H1 (cell line): ENCODE measurements at regions not wholly inside any gene's neighbourhood (a gene's known extent, or its start where the extent isn't known, plus 50 kb on each side); places are given as distances from the start of the nearest gene placed in this dataset.

ENCODE experiments used
- BACH1 ChIP-seq: IDR thresholded peaks from 2 replicates; pipeline ENCODE4 v1.6.1; 2012; ENCODE audit warnings: low read length, improper control_type of control experiment
- BCL11A ChIP-seq, 2 experiments: IDR thresholded peaks; one replicate each; pipeline ENCODE4 v1.6.1; 2011; ENCODE audit warnings: low read depth in 2 of 2, low read length in 2 of 2, mild to moderate bottlenecking in 2 of 2
- FOSL1 ChIP-seq: IDR thresholded peaks from 2 replicates; pipeline ENCODE4 v1.6.1; 2011; ENCODE audit warnings: mild to moderate bottlenecking, low read depth, low read length, moderate library complexity; ENCODE audit not compliant: insufficient read depth
- KDM1A ChIP-seq: fragments of 200-600, 300-600 bp; sonication (generic); IDR thresholded peaks from 2 replicates; pipeline ENCODE4 v1.7.1; 2016; ENCODE audit warnings: mild to moderate bottlenecking, low read length, borderline replicate concordance
- PHF8 ChIP-seq: fragments of 200-600 bp; sonication (generic); conservative IDR thresholded peaks from 2 replicates; pipeline ENCODE4 v1.7.1; 2012; ENCODE audit warnings: low read depth, mild to moderate bottlenecking, inconsistent platforms, low read length, moderate library complexity
- POLR2AphosphoS5 ChIP-seq: IDR thresholded peaks from 2 replicates; pipeline ENCODE4 v1.6.1; 2011; ENCODE audit warnings: low read depth, low read length
- SIN3A ChIP-seq, 2 experiments: IDR thresholded peaks in 1 of 2; conservative IDR thresholded peaks in 1 of 2; 2 replicates each; pipeline ENCODE4 v1.6.1; 2011 to 2012; ENCODE audit warnings: low read length in 2 of 2, improper control_type of control experiment in 1 of 2, low read depth in 1 of 2, mild to moderate bottlenecking in 1 of 2
- SP1 ChIP-seq: IDR thresholded peaks from 2 replicates; pipeline ENCODE4 v1.6.1; 2011; ENCODE audit warnings: low read depth, low read length
- TAF1 ChIP-seq: IDR thresholded peaks from 2 replicates; pipeline ENCODE4 v1.6.1; 2011; ENCODE audit warnings: mild to moderate bottlenecking, low read depth, low read length
- TCF12 ChIP-seq: IDR thresholded peaks from 2 replicates; pipeline ENCODE4 v1.6.1; 2011; ENCODE audit warnings: low read depth, mild to moderate bottlenecking, low read length
- TF ChIP-seq, protein P1 (sequence below): IDR thresholded peaks from 2 replicates; pipeline ENCODE4 v1.6.1; 2012; ENCODE audit warnings: inconsistent platforms
- TF ChIP-seq, protein P2 (sequence below), 3 experiments: IDR thresholded peaks; 1 replicate in 2 of 3; 2 replicates in 1 of 3; pipeline versions ENCODE4 v1.5.1 to v1.6.1; 2011; ENCODE audit warnings: low read length in 3 of 3, mild to moderate bottlenecking in 3 of 3, inconsistent platforms in 2 of 3, low read depth in 1 of 3, moderate library complexity in 1 of 3; ENCODE audit not compliant: insufficient read depth in 1 of 3; ENCODE audit errors: control extremely low read depth in 1 of 3

DNA sequence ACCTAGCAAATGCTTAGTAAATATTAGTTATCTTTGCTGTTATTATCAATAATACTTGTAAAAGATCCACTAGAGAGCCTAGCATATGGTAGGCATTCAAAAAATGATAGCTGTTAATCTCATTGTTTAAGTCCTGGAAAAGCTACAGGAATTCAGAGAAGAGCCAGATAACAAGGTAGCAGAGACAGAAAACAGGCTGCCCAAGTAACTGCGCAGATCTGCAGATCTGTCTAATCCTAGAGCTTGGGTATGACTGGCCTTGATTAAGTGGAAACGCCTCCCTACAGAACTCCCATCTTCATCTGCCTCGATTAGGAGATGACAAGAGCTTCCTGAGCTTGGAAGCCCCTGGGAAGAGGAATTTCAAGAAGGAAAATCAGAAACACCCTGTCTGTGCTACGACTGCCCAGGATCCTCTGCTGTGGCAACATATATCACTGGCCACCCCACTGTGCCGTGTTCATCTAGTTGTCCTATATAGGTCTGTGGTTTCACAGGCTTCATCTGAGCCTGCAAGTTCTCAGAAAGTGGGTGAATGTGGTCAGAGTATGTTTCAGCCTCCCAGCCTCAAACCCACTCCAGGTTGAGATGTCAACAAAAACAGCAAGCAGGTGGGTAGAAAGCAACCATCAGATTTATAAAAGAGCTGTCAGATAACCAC lies 151.5 kb upstream of the PKDCC start:
- TF ChIP-seq POLR2AphosphoS5 (no peak), TAF1 (no peak), KDM1A (no peak), BACH1 (no peak), PHF8 (no peak), SP1 (no peak), BCL11A (IDR thresholded peaks at IDR 0.05; ENCODE audit: low read depth in 2 of 2, low read length in 2 of 2) (no peak), FOSL1 (no peak), TCF12 (no peak), SIN3A (conservative IDR thresholded peaks at IDR 0.05 in 1 of 2, IDR thresholded peaks at IDR 0.05 in 1 of 2; ENCODE audit: low read depth in 1 of 2, low read length in 2 of 2) (no peak)
- TF ChIP-seq, protein P1, sequence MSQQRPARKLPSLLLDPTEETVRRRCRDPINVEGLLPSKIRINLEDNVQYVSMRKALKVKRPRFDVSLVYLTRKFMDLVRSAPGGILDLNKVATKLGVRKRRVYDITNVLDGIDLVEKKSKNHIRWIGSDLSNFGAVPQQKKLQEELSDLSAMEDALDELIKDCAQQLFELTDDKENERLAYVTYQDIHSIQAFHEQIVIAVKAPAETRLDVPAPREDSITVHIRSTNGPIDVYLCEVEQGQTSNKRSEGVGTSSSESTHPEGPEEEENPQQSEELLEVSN = no peak
- TF ChIP-seq, protein P2, sequence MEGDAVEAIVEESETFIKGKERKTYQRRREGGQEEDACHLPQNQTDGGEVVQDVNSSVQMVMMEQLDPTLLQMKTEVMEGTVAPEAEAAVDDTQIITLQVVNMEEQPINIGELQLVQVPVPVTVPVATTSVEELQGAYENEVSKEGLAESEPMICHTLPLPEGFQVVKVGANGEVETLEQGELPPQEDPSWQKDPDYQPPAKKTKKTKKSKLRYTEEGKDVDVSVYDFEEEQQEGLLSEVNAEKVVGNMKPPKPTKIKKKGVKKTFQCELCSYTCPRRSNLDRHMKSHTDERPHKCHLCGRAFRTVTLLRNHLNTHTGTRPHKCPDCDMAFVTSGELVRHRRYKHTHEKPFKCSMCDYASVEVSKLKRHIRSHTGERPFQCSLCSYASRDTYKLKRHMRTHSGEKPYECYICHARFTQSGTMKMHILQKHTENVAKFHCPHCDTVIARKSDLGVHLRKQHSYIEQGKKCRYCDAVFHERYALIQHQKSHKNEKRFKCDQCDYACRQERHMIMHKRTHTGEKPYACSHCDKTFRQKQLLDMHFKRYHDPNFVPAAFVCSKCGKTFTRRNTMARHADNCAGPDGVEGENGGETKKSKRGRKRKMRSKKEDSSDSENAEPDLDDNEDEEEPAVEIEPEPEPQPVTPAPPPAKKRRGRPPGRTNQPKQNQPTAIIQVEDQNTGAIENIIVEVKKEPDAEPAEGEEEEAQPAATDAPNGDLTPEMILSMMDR (IDR thresholded peaks at IDR 0.05; ENCODE audit: control extremely low read depth in 1 of 3, insufficient read depth in 1 of 3, low read depth in 1 of 3, low read length in 3 of 3) = no peak
